Lower leg skin (tissue), 3 donors: ENCODE measurements at regions not wholly inside any gene's neighbourhood (a gene's known extent, or its start where the extent isn't known, plus 50 kb on each side); places are given as distances from the start of the nearest gene placed in this dataset.

Source experiments
- CTCF ChIP-seq, 3 donors: fragments of 450-650 bp; IDR thresholded peaks; one replicate each; pipeline ENCODE4 v1.5.1; 2016; ENCODE audit warnings: antibody characterized with exemption in 3 of 3, mild to moderate bottlenecking in 3 of 3, moderate library complexity in 2 of 3
- POLR2A ChIP-seq, 2 donors: fragments of 450-650 bp; IDR thresholded peaks; one replicate each; pipeline ENCODE4 v1.6.1; 2016 to 2017; ENCODE audit warnings: antibody characterized with exemption in 2 of 2, mild to moderate bottlenecking in 1 of 2, moderate library complexity in 1 of 2

GRCh38 chr11:38461751-38462150 lies 1863.7 kb upstream of the RAG2 start:
- TF ChIP-seq CTCF (IDR thresholded peaks at IDR 0.05) (no peak), POLR2A (IDR thresholded peaks at IDR 0.05) (no peak)
